PC-3 (cell line): ENCODE measurements at regions not wholly inside any gene's neighbourhood (a gene's known extent, or its start where the extent isn't known, plus 50 kb on each side); places are given as distances from the start of the nearest gene placed in this dataset.

Experiments
- ATAC-seq: fragments of 200-7000 bp; cut with Tn5 transposase; 2 replicates; pipeline ENCODE4 v1.9.1; 2020; ENCODE audit warnings: mild to moderate bottlenecking, moderate library complexity
- BruUV-seq: library from RNA; stranded (reverse); fragments of 400-500 nt; replicated peaks from 2 replicates; lab custom pipeline; 2021; lab: Mats Ljungman, UMichigan
- CTCF ChIA-PET: fragments of 300-600 bp; sonication (Branson Sonifier 250); formaldehyde crosslinking; loops from one replicate; lab custom pipeline; 2022; ENCODE audit warnings: antibody characterized with exemption; lab: Charles Lee
- POLR2A ChIA-PET: fragments of 300-600 bp; sonication (Branson Sonifier 250); formaldehyde crosslinking; loops from one replicate; lab custom pipeline; 2022; ENCODE audit warnings: antibody characterized with exemption; ENCODE audit not compliant: unreplicated experiment; lab: Charles Lee
- DNase-seq: peaks from one replicate; pipeline ENCODE4 v3.0.0-alpha.2; 2015
- H2AFZ ChIP-seq: fragments of 300-600 bp; sonication (generic); 2 replicates; pipeline ENCODE4 v1.6.0; 2016; ENCODE audit warnings: antibody characterized with exemption, low read length
- H3F3A ChIP-seq: fragments of 300-600 bp; sonication (generic); one replicate; pipeline ENCODE4 v1.6.0; 2017; ENCODE audit warnings: antibody characterized with exemption, low read length, control low read depth, mild to moderate bottlenecking; ENCODE audit not compliant: unreplicated experiment
- H3K27ac ChIP-seq: fragments of 300-600 bp; sonication (generic); 2 replicates; pipeline ENCODE4 v1.5.1; 2016; ENCODE audit warnings: mild to moderate bottlenecking, low read length
- H3K27me3 ChIP-seq: fragments of 300-600 bp; sonication (generic); 2 replicates; pipeline ENCODE4 v1.6.1; 2016; ENCODE audit warnings: low read length, mixed read lengths
- H3K36me3 ChIP-seq: fragments of 300-600 bp; sonication (generic); 2 replicates; pipeline ENCODE4 v1.6.1; 2016; ENCODE audit warnings: low read depth, mixed run types, low read length, mixed read lengths
- H3K4me1 ChIP-seq: fragments of 300-600 bp; sonication (generic); 2 replicates; pipeline ENCODE4 v1.5.1; 2016; ENCODE audit warnings: low read length; ENCODE audit not compliant: insufficient read depth
- H3K4me2 ChIP-seq: fragments of 300-600 bp; sonication (generic); 2 replicates; pipeline ENCODE4 v1.6.0; 2016; ENCODE audit warnings: low read length
- H3K4me3 ChIP-seq: fragments of 300-600 bp; sonication (generic); 2 replicates; pipeline ENCODE4 v1.5.1; 2016; ENCODE audit warnings: mild to moderate bottlenecking, low read length, mixed read lengths
- H3K79me2 ChIP-seq: fragments of 300-600 bp; sonication (generic); 2 replicates; pipeline ENCODE4 v1.6.1; 2017; ENCODE audit warnings: low read length, mixed read lengths
- H3K9ac ChIP-seq: fragments of 300-600 bp; sonication (generic); 2 replicates; pipeline ENCODE4 v1.6.0; 2016; ENCODE audit warnings: mild to moderate bottlenecking, low read length
- H3K9me2 ChIP-seq: fragments of 300-600 bp; sonication (generic); replicated peaks from 2 replicates; pipeline ENCODE4 v1.6.1; 2016; ENCODE audit warnings: mixed run types, low read length, mixed read lengths
- H3K9me3 ChIP-seq: fragments of 300-600 bp; sonication (generic); 2 replicates; pipeline ENCODE4 v1.6.1; 2016; ENCODE audit warnings: low read length, mixed read lengths
- H4K20me1 ChIP-seq: fragments of 300-600 bp; sonication (generic); 2 replicates; pipeline ENCODE4 v1.6.1; 2016; ENCODE audit warnings: low read length, mixed read lengths
- EZH2 ChIP-seq: fragments of 300-600 bp; sonication (generic); IDR thresholded peaks from one replicate; pipeline ENCODE4 v1.6.1; 2017; ENCODE audit warnings: antibody characterized with exemption, mild to moderate bottlenecking, low read length; ENCODE audit not compliant: unreplicated experiment
- EZH2phosphoT487 ChIP-seq: fragments of 300-600 bp; sonication (generic); IDR thresholded peaks from 2 replicates; pipeline ENCODE4 v1.6.1; 2018; ENCODE audit warnings: mild to moderate bottlenecking, antibody characterized with exemption, low read length, borderline replicate concordance
- intact Hi-C: fragments of 100-400 bp; cut with micrococcal nuclease; formaldehyde crosslinking; loops from 2 replicates; pipeline ENCODE4 v1.9.0; 2023
- TF ChIP-seq, protein P1 (sequence below): fragments of 300-600 bp; sonication (generic); conservative IDR thresholded peaks from 2 replicates; pipeline ENCODE4 v1.5.1; 2017; ENCODE audit warnings: antibody characterized with exemption, low read depth, mild to moderate bottlenecking, low read length

- no peaks in the 10 kb centered on the region for H3K79me2 ChIP-seq
- H3K4me3 ChIP-seq, result no peak overlapping the region
- BruUV-seq, result no TSS peak
- CTCF ChIA-PET, result no interaction called here
- no peaks in the 10 kb centered on the region for H3F3A ChIP-seq
- peaks cover 44% of the 10 kb centered on the region for H3K27me3 ChIP-seq
- H3K9me3 ChIP-seq, result no peaks in the 10 kb centered on the region
- POLR2A ChIA-PET, result no interaction called here
- TF ChIP-seq, protein P1, sequence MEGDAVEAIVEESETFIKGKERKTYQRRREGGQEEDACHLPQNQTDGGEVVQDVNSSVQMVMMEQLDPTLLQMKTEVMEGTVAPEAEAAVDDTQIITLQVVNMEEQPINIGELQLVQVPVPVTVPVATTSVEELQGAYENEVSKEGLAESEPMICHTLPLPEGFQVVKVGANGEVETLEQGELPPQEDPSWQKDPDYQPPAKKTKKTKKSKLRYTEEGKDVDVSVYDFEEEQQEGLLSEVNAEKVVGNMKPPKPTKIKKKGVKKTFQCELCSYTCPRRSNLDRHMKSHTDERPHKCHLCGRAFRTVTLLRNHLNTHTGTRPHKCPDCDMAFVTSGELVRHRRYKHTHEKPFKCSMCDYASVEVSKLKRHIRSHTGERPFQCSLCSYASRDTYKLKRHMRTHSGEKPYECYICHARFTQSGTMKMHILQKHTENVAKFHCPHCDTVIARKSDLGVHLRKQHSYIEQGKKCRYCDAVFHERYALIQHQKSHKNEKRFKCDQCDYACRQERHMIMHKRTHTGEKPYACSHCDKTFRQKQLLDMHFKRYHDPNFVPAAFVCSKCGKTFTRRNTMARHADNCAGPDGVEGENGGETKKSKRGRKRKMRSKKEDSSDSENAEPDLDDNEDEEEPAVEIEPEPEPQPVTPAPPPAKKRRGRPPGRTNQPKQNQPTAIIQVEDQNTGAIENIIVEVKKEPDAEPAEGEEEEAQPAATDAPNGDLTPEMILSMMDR, result no peak
- TF ChIP-seq EZH2phosphoT487, result no peak
- TF ChIP-seq EZH2, result no peak
- H3K27ac ChIP-seq, result no peak overlapping the region
- H2AFZ ChIP-seq, result no peak overlapping the region
- DNase-seq, result no peak
- H3K36me3 ChIP-seq, result no peaks in the 10 kb centered on the region
- no peaks in the 10 kb centered on the region for H4K20me1 ChIP-seq
- H3K4me1 ChIP-seq, result no peaks in the 10 kb centered on the region
- H3K9ac ChIP-seq, result no peak overlapping the region
- H3K4me2 ChIP-seq, result no peak overlapping the region
- no peak for ATAC-seq
- intact Hi-C loops, result no loop called here
- H3K9me2 ChIP-seq, result no peaks in the 10 kb centered on the region
These were observed 206.4 kb upstream of the EGFLAM start for GRCh38 chr5:38051711-38052511.

- H3K4me3 ChIP-seq, result no peak overlapping the region
These were observed 208.6 kb upstream of the GDNF start for GRCh38 chr5:38048400-38048799.

More at GRCh38 chr5:38048400-38048799, 208.6 kb upstream of the GDNF start:
- Histone ChIP-seq H3K27ac (no peak overlapping the region), H3K4me2 (no peak overlapping the region), H3F3A (no peaks in the 10 kb centered on the region), H3K36me3 (no peaks in the 10 kb centered on the region), H3K9me2 (no peaks in the 10 kb centered on the region), H3K27me3 (peaks cover 50% of the 10 kb centered on the region), H4K20me1 (no peaks in the 10 kb centered on the region), H3K9me3 (no peaks in the 10 kb centered on the region), H2AFZ (no peak overlapping the region), H3K79me2 (no peaks in the 10 kb centered on the region), H3K9ac (no peak overlapping the region), H3K4me1 (no peaks in the 10 kb centered on the region)
- no TSS peak for BruUV-seq
- POLR2A ChIA-PET, result no interaction called here
- no peak for DNase-seq
- ATAC-seq, result no peak
- TF ChIP-seq, protein P1, result no peak
- TF ChIP-seq EZH2 (no peak), EZH2phosphoT487 (no peak)
- intact Hi-C loops, result no loop called here
- CTCF ChIA-PET, result no interaction called here
